ENCODE measurements at regions not wholly inside any gene's neighbourhood (a gene's known extent, or its start where the extent isn't known, plus 50 kb on each side); places are given as distances from the start of the nearest gene placed in this dataset.

- POLR2A ChIA-PET = no interaction called here
- TF ChIP-seq, protein P1, sequence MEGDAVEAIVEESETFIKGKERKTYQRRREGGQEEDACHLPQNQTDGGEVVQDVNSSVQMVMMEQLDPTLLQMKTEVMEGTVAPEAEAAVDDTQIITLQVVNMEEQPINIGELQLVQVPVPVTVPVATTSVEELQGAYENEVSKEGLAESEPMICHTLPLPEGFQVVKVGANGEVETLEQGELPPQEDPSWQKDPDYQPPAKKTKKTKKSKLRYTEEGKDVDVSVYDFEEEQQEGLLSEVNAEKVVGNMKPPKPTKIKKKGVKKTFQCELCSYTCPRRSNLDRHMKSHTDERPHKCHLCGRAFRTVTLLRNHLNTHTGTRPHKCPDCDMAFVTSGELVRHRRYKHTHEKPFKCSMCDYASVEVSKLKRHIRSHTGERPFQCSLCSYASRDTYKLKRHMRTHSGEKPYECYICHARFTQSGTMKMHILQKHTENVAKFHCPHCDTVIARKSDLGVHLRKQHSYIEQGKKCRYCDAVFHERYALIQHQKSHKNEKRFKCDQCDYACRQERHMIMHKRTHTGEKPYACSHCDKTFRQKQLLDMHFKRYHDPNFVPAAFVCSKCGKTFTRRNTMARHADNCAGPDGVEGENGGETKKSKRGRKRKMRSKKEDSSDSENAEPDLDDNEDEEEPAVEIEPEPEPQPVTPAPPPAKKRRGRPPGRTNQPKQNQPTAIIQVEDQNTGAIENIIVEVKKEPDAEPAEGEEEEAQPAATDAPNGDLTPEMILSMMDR (IDR thresholded peaks at IDR 0.05) = no peak
- Mint-ChIP-seq H3K36me3 (ENCODE audit: low read depth) (no peaks in the 10 kb centered on the region), H3K9me3 (peaks cover 3% of the 10 kb centered on the region), H3K27me3 (no peaks in the 10 kb centered on the region), H3K27ac (no peak overlapping the region), H3K4me3 (no peak overlapping the region), H3K4me1 (ENCODE audit: low read depth) (no peaks in the 10 kb centered on the region)
- CTCF ChIA-PET = no interaction called here
- intact Hi-C loops (cut with micrococcal nuclease) = no loop called here
- no peak for DNase-seq
- no peak for ATAC-seq
These were observed 284.0 kb upstream of the MC4R start for GRCh38 chr18:60656553-60656952.

DNA sequence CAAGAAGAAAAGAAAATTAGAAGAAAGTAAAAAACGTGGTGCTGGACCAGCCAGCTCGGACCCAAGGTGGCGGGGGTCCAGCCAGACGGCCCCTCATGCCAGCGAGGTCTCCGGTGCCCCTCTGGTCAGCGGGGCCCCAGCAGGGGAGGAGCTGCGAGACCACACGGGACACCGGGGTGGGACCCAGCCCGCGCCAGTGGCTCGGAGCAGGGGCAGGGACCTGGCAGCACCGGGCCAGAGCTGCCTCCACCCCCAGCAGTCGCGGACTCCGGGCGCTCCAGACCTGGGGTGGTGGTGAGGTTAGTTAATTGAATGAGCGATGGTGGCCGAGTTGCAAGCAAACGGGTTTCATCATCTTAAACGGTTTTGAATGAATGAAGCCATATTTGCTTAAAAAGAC, 289.9 kb upstream of the MC4R start:
- intact Hi-C loops (cut with micrococcal nuclease) = no loop called here
- H3K4me3 Mint-ChIP-seq = no peak overlapping the region
- no peaks in the 10 kb centered on the region for H3K4me1 Mint-ChIP-seq (ENCODE audit: low read depth)
- no peak for DNase-seq
- no peak overlapping the region for H3K27ac Mint-ChIP-seq
- CTCF ChIA-PET = no interaction called here
- TF ChIP-seq, protein P1 (IDR thresholded peaks at IDR 0.05) = no peak
- POLR2A ChIA-PET = no interaction called here
- H3K27me3 Mint-ChIP-seq = no peaks in the 10 kb centered on the region
- H3K9me3 Mint-ChIP-seq = peaks cover 6% of the 10 kb centered on the region
- ATAC-seq = no peak
- no peaks in the 10 kb centered on the region for H3K36me3 Mint-ChIP-seq (ENCODE audit: low read depth)

- POLR2A ChIA-PET = no interaction called here
- no peak for ATAC-seq
These were observed 290.8 kb upstream of the MC4R start for GRCh38 chr18:60663060-60663989.

DNA sequence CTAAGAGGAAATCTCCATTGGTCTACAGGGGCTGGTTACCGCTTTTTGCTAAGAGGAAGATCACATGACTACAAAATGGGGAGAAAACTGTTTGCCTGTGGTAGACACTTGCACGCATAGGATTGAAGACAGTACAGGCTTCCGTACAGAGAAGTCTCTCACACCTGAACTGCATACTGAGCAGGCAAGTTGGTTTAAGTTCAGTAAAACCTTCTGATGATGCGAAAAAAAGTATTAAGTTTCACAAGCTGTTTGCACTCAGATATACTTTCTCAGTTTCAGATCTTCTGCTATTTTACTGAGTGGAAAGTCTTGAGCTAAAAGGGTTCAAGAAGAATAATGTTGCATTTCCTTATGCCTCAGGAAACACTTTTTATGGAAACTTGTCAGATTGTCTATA, 292.2 kb upstream of the MC4R start:
- ChIA-PET POLR2A (no interaction called here), CTCF (interaction anchor here (0.6 kb wide), 1 partner anchor 89 kb away, joined by 3 read pairs; no protein-coding TSS in a partner anchor)
- H3K27me3 Mint-ChIP-seq = no peaks in the 10 kb centered on the region
- no peak overlapping the region for H3K27ac Mint-ChIP-seq
- H3K36me3 Mint-ChIP-seq (ENCODE audit: low read depth) = no peaks in the 10 kb centered on the region
- H3K9me3 Mint-ChIP-seq = peaks cover 6% of the 10 kb centered on the region
- H3K4me1 Mint-ChIP-seq (ENCODE audit: low read depth) = no peaks in the 10 kb centered on the region
- TF ChIP-seq, protein P1 (IDR thresholded peaks at IDR 0.05) = no peak
- intact Hi-C loops (cut with micrococcal nuclease) = no loop called here
- H3K4me3 Mint-ChIP-seq = no peak overlapping the region
- no peak for DNase-seq
- ATAC-seq = no peak

More at GRCh38 chr18:60663060-60663989, 290.8 kb upstream of the MC4R start:
- H3K4me3 Mint-ChIP-seq = no peak overlapping the region
- H3K27ac Mint-ChIP-seq = no peak overlapping the region
- H3K36me3 Mint-ChIP-seq (ENCODE audit: low read depth) = no peaks in the 10 kb centered on the region
- CTCF ChIA-PET = no interaction called here
- H3K27me3 Mint-ChIP-seq = no peaks in the 10 kb centered on the region
- no peak for DNase-seq
- intact Hi-C loops (cut with micrococcal nuclease) = no loop called here
- H3K9me3 Mint-ChIP-seq = peaks cover 6% of the 10 kb centered on the region
- TF ChIP-seq, protein P1 (IDR thresholded peaks at IDR 0.05) = no peak
- H3K4me1 Mint-ChIP-seq (ENCODE audit: low read depth) = no peaks in the 10 kb centered on the region

DNA sequence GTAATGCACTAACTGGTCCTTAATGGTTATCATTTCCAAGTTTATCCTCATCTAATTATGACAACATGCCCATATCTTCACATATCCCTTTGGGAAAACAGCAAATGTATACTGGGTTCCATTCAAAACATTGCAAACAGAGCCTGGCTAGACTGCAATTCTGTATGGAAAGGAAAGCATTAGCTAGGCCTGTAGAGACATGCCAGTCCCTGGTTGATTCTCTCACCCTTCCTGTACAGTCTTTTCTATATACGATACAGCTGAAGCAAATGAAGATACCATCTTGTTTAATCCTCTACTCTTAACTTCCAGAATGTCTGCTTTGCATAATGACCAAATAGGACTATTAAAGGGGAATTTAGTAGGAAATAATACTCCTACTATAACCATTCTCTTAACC, 294.4 kb upstream of the MC4R start:
- POLR2A ChIA-PET = no interaction called here
- ATAC-seq (no peak), DNase-seq (no peak)
- H3K4me3 Mint-ChIP-seq = no peak overlapping the region
- peaks cover 3% of the 10 kb centered on the region for H3K9me3 Mint-ChIP-seq
- intact Hi-C loops (cut with micrococcal nuclease) = no loop called here
- CTCF ChIA-PET = no interaction called here
- H3K27ac Mint-ChIP-seq = no peak overlapping the region
- no peaks in the 10 kb centered on the region for H3K27me3 Mint-ChIP-seq
- H3K36me3 Mint-ChIP-seq (ENCODE audit: low read depth) = no peaks in the 10 kb centered on the region
- no peaks in the 10 kb centered on the region for H3K4me1 Mint-ChIP-seq (ENCODE audit: low read depth)
- TF ChIP-seq, protein P1 (IDR thresholded peaks at IDR 0.05) = no peak

All from activated CD8-positive, alpha-beta T cell treated with anti-CD3 and anti-CD28 coated beads for 36 hours (primary cell).